ENCODE measurements at regions not wholly inside any gene's neighbourhood (a gene's known extent, or its start where the extent isn't known, plus 50 kb on each side); places are given as distances from the start of the nearest gene placed in this dataset.

GRCh38 chr12:126106706-126107105 is 1041.5 kb downstream of the AACS start:
- DNase-seq (ENCODE audit: low read depth): no peak

GRCh38 chr12:126107659-126108058 is 1042.4 kb downstream of the AACS start:
- no peak for DNase-seq (ENCODE audit: low read depth)

GRCh38 chr12:126108247-126108646 is 1043.0 kb downstream of the AACS start:
- no peak for DNase-seq (ENCODE audit: low read depth)

GRCh38 chr12:126112141-126112540 is 1046.9 kb downstream of the AACS start:
- no peak for DNase-seq (ENCODE audit: low read depth)

- DNase-seq (ENCODE audit: low read depth): no peak
Measured at GRCh38 chr12:126112849-126113248, 1047.6 kb downstream of the AACS start.

- no peak for DNase-seq (ENCODE audit: low read depth)
Measured at GRCh38 chr12:126114441-126114840, 1049.2 kb downstream of the AACS start.

GRCh38 chr12:126117502-126117901 is 1052.3 kb downstream of the AACS start:
- no peak for DNase-seq (ENCODE audit: low read depth)

- no peak for DNase-seq (ENCODE audit: low read depth)
Measured at GRCh38 chr12:126139355-126139754, 1074.1 kb downstream of the AACS start.

- no peak for DNase-seq (ENCODE audit: low read depth)
Measured at GRCh38 chr12:126144603-126145002, 1079.4 kb downstream of the AACS start.

GRCh38 chr12:126147321-126147720 is 1082.1 kb downstream of the AACS start:
- DNase-seq (ENCODE audit: low read depth): no peak

- DNase-seq (ENCODE audit: low read depth): no peak
Measured at GRCh38 chr12:126156806-126157574, 1091.8 kb downstream of the AACS start.

GRCh38 chr12:126157575-126157966 is 1092.3 kb downstream of the AACS start:
- DNase-seq (ENCODE audit: low read depth): no peak

GRCh38 chr12:126159139-126159538 is 1093.9 kb downstream of the AACS start:
- no peak for DNase-seq (ENCODE audit: low read depth)

GRCh38 chr12:126160912-126161311 is 1095.7 kb downstream of the AACS start:
- no peak for DNase-seq (ENCODE audit: low read depth)

GRCh38 chr12:126163984-126164383 is 1098.7 kb downstream of the AACS start:
- no peak for DNase-seq (ENCODE audit: low read depth)

- no peak for DNase-seq (ENCODE audit: low read depth)
Measured at GRCh38 chr12:126171937-126172559, 1106.8 kb downstream of the AACS start.

GRCh38 chr12:126182619-126183236 is 1117.5 kb downstream of the AACS start:
- no peak for DNase-seq (ENCODE audit: low read depth)

GRCh38 chr12:126185025-126185424 is 1119.8 kb downstream of the AACS start:
- DNase-seq (ENCODE audit: low read depth): no peak

GRCh38 chr12:126189856-126190255 is 1124.6 kb downstream of the AACS start:
- DNase-seq (ENCODE audit: low read depth): no peak

GRCh38 chr12:126191031-126191891 is 1126.0 kb downstream of the AACS start:
- no peak for DNase-seq (ENCODE audit: low read depth)

- DNase-seq (ENCODE audit: low read depth): no peak
Measured at GRCh38 chr12:126191949-126192348, 1126.7 kb downstream of the AACS start.

- no peak for DNase-seq (ENCODE audit: low read depth)
Measured at GRCh38 chr12:126193190-126193589, 1128.0 kb downstream of the AACS start.

Measured in HS-27A (cell line).